GM18951 (cell line): ENCODE measurements at regions not wholly inside any gene's neighbourhood (a gene's known extent, or its start where the extent isn't known, plus 50 kb on each side); places are given as distances from the start of the nearest gene placed in this dataset.
"Not testable (repeated sequence)": the region's sequence is repeated elsewhere in the genome, so short reads cannot be mapped to it uniquely, and the experiment has no call there.

Source experiments
- POLR2A ChIP-seq: IDR thresholded peaks from 4 replicates; pipeline ENCODE4 v1.6.1; 2011; ENCODE audit warnings: mild to moderate bottlenecking; ENCODE audit not compliant: insufficient read length, insufficient read depth; ENCODE audit errors: extremely low read depth
- in situ Hi-C: fragments of 300-500 bp; cut with MboI; formaldehyde crosslinking; loops from one replicate; pipeline ENCODE4 v1.12.0; 2022; ENCODE audit warnings: low sequenced_read_pairs, mixed read lengths, inconsistent platforms; ENCODE audit not compliant: unreplicated experiment

DNA sequence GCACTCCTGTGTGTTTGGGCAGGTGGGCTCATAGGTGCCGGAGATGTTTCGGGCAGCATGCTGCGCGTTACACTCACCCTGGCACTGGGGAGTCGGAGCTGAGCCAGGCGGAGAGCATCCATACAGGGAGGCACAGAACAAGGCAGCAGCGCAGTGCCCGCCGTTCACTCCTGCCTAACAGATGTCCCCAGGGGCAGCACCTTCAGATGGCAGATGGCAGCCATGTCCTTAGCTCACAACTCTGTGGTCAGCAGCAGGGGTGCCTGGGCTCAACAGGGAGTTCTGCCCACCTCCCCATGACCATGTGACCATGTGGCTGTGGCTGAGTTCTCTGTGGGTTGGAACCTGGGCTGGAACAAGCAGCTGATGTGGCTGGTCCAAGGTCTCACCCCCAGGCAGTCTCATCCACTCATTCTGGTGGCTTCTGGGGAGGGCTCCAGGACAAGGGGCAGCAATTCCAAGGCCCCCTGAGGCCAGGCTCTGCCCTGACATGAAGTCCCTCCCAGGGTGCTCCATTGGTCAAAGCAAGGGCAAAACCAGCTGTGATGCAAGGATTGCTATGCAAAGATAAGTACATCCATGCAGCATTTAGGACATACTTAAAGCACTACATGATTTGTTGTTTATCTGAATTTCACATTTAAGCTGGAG, 64.2 kb downstream of the MRPL36 start:
- in situ Hi-C loops: no loop called here
- TF ChIP-seq POLR2A: no peak

DNA sequence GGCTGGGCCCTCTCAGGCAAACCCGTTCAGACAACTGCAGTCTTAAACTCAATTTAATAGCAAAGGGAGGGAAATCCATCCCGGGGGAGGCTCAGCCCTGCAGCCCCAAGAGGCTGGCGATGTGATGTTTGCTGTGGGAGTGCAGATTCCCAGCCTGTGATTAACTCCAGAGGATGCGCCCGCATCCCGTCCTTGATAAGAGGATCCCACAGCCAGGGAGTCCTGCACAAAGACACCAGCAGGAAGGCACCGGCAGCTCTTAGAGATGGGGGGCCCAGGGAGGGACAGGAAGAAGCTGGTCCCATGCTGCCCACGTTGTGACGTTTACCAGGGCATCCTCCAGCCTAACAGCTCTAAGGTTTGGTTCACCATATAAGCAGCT, 64.7 kb downstream of the MRPL36 start:
- no peak for TF ChIP-seq POLR2A
- in situ Hi-C loops: no loop called here

- in situ Hi-C loops: no loop called here
- no peak for TF ChIP-seq POLR2A
Observed at GRCh38 chr5:1734271-1734907, 65.2 kb downstream of the MRPL36 start.

GRCh38 chr5:1733369-1733768, 66.3 kb downstream of the MRPL36 start:
- no peak for TF ChIP-seq POLR2A
- in situ Hi-C loops: no loop called here

GRCh38 chr5:1732945-1733344, 66.7 kb downstream of the MRPL36 start:
- in situ Hi-C loops: no loop called here
- no peak for TF ChIP-seq POLR2A

DNA sequence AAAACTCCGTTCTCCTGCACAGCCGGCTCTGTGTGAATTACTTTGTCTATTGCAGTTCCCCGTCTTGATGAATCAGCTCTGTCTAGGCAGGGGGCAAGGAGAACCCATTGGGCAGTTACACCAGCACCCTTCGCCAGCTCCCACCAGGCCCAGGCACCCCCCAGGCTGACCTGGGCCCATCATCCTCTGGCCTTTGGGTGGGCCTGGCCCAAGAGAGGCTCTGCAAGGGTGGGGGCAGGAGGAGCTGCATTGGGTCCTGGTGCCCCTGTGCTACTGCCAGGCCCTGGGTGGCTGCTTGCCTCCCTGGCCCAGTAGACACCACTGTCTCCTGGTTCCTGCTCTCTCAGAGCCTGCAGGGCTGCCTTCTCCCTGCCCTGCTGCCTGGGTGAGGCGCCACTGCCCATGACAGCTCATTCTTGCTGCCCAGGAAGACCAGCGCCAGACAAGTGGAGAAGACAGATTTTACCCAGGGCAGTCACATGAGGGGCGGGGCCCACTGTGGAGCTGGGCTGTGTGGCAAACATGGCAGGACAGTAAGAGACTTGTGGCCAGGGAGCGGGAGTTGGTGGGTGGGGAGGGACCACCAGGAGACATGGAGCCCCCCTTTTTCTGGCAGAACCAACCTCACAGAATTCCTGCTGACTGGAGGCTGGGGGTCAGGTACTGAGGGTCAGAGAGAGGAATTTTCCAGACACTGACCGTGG, 67.2 kb downstream of the MRPL36 start:
- no peak for TF ChIP-seq POLR2A

GRCh38 chr5:1731855-1732237, 67.8 kb downstream of the MRPL36 start:
- in situ Hi-C loops: not testable (repeated sequence)

More for the DNA sequence above, 67.2 kb downstream of the MRPL36 start:
- in situ Hi-C loops: no loop called here

GRCh38 chr5:1731091-1731639, 68.5 kb downstream of the MRPL36 start:
- in situ Hi-C loops: no loop called here
- TF ChIP-seq POLR2A: no peak

DNA sequence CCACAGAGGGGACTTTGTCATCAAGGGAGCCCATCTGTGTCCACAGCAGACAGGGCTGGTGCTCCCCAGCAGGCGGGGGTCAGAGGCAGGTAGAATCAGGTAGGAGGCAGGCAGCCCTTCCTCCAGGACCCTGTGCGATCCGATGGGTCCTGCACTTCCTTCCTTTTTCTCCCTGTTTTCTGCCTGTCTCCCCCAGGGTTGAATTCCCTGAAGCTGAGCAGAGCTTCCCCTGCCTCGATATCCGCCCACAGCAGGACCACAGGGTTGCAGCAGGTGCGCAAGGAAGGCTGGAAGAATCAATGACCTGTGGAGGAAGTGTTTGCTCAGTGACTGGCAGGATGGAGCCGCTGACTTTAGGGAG, 69.2 kb downstream of the MRPL36 start:
- in situ Hi-C loops: no loop called here
- no peak for TF ChIP-seq POLR2A

GRCh38 chr5:1729641-1730486, 69.8 kb downstream of the MRPL36 start:
- TF ChIP-seq POLR2A: no peak
- in situ Hi-C loops: no loop called here

- in situ Hi-C loops: no loop called here
Observed at GRCh38 chr5:1728846-1729245, 70.8 kb downstream of the MRPL36 start.

GRCh38 chr5:1727571-1727970, 72.1 kb downstream of the MRPL36 start:
- in situ Hi-C loops: no loop called here

More at GRCh38 chr5:1728846-1729245, 70.8 kb downstream of the MRPL36 start:
- no peak for TF ChIP-seq POLR2A

DNA sequence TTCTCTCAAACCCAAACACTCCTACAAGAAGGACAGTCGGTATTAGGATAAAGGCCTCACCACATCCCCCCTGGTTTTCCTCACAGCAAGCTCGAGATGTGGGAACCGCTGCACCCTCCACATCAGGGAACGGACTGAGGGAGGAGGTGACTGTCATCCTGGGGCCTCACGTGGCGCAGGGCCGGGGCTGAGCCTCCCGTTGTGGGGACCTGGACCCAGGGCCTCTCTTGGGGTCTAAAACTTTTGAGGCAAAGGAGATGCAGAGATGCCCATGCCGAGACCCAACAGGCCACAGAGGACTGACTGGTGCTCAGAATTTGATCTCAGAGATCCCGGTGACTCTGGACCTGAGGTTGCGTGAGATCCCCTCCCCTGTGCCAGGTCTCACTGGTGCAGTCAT, 72.7 kb downstream of the MRPL36 start:
- in situ Hi-C loops: no loop called here
- no peak for TF ChIP-seq POLR2A

More at GRCh38 chr5:1727571-1727970, 72.1 kb downstream of the MRPL36 start:
- TF ChIP-seq POLR2A: no peak
